Stomach smooth muscle (tissue), 2 donors: ENCODE measurements at regions not wholly inside any gene's neighbourhood (a gene's known extent, or its start where the extent isn't known, plus 50 kb on each side); places are given as distances from the start of the nearest gene placed in this dataset.
"Not testable (repeated sequence)": the region's sequence is repeated elsewhere in the genome, so short reads cannot be mapped to it uniquely, and the experiment has no call there.

ENCODE experiments used
- H3K27ac ChIP-seq: one replicate; pipeline ENCODE4 v1.7.0; 2013; ENCODE audit warnings: mild to moderate bottlenecking, low read length, inconsistent platforms
- H3K27me3 ChIP-seq, 2 donors: one replicate each; pipeline ENCODE4 v1.7.0; 2013; ENCODE audit warnings: low read length in 2 of 2; ENCODE audit not compliant: insufficient read depth in 2 of 2, control insufficient read depth in 1 of 2
- H3K36me3 ChIP-seq, 2 donors: one replicate each; pipeline ENCODE4 v1.7.0; 2013; ENCODE audit warnings: low read length in 2 of 2; ENCODE audit not compliant: control insufficient read depth in 2 of 2, insufficient read depth in 2 of 2
- H3K4me1 ChIP-seq: one replicate; pipeline ENCODE4 v1.7.0; 2013; ENCODE audit warnings: low read length; ENCODE audit not compliant: control insufficient read depth, insufficient read depth
- H3K4me3 ChIP-seq, 2 donors: one replicate each; pipeline ENCODE4 v1.7.0; 2013; ENCODE audit warnings: low read length in 2 of 2
- H3K9ac ChIP-seq, 2 donors: one replicate each; pipeline ENCODE4 v1.7.0; 2013; ENCODE audit warnings: low read length in 2 of 2, mild to moderate bottlenecking in 1 of 2
- H3K9me3 ChIP-seq, 2 donors: one replicate each; pipeline ENCODE4 v1.7.0; 2013; ENCODE audit warnings: low read length in 2 of 2; ENCODE audit not compliant: control insufficient read depth in 2 of 2
- donor health status: healthy.
- donor health status: Pancreatic carcinoma.

DNA sequence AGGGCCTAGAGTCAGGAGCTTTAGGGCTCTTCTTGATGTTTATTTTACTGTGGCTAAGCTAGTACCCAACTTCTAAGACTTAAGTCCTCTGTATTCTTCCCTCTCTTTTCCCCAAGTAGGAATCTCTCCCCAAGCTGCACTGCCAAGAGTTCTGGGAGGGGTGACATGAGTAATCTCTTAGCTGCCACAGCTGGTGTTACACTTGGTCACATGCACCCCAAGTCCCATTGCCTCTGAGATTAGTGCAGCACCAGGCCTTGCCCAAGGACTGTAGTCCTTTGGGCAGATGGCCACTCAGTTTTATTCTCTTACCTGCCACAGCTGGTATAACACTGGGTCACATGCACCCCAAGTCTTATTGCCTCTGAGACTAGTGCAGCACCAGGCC, 114.7 kb upstream of the RIOK2 start:
- H3K9ac ChIP-seq, result no peak overlapping the region
- no peaks in the 10 kb centered on the region for H3K9me3 ChIP-seq
- H3K4me1 ChIP-seq, result no peaks in the 10 kb centered on the region
- H3K4me3 ChIP-seq, result no peak overlapping the region
- no peaks in the 10 kb centered on the region for H3K27me3 ChIP-seq
- no peaks in the 10 kb centered on the region for H3K36me3 ChIP-seq
- no peak overlapping the region for H3K27ac ChIP-seq

- H3K27ac ChIP-seq, H3K4me3 ChIP-seq, H3K27me3 ChIP-seq, H3K9ac ChIP-seq, H3K36me3 ChIP-seq, H3K4me1 ChIP-seq, H3K9me3 ChIP-seq: not testable (repeated sequence)
Observed at GRCh38 chr5:97301181-97301580, 118.1 kb upstream of the RIOK2 start.

GRCh38 chr5:97338729-97339128, 155.7 kb upstream of the RIOK2 start:
- Histone ChIP-seq H3K9me3 (no peaks in the 10 kb centered on the region), H3K36me3 (no peaks in the 10 kb centered on the region), H3K27ac (no peak overlapping the region), H3K4me1 (no peaks in the 10 kb centered on the region), H3K4me3 (no peak overlapping the region), H3K27me3 (no peaks in the 10 kb centered on the region), H3K9ac (no peak overlapping the region)

DNA sequence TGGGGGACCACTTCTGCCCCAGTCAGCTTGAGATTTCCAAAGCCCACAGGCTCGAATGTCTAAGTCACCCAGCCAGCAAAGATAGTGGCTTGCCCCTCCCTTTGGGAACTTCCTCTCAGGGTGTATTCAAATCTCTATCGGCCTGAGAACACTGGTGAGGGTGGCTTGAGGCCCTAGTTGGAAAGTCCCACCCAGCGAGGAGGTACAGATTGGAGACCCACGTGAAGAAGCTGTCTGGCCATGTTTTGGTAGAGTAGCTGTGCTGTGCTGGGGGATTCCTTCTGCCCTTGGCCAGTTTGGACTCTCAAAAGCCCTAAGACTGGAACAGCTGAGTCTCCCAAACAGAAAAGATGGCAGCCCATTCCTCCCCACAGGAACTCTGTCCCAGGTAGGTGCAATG, 172.7 kb upstream of the RIOK2 start:
- no peak overlapping the region for H3K27ac ChIP-seq
- H3K4me3 ChIP-seq, result no peak overlapping the region

DNA sequence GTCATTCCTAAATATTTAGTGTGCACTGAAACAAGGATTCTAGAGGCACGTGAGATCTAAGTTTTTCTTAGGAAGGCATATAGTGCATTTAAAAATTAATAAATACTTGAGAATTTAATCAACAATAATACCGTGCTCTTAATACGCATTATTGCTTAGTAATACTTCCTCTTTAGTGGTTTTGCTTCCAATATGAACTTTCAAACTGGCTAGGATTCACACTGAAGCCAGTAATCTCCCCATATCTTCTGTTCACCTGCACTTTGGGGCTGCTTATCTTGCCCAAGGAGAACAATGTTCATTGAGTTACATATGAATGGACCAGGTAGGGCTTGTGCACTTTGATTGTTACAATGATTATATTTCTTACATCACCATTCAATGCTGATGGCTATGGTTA, 180.5 kb upstream of the RIOK2 start:
- Histone ChIP-seq H3K9ac (no peak overlapping the region), H3K4me1 (no peaks in the 10 kb centered on the region), H3K27me3 (no peaks in the 10 kb centered on the region), H3K4me3 (no peak overlapping the region), H3K9me3 (no peaks in the 10 kb centered on the region), H3K36me3 (no peaks in the 10 kb centered on the region), H3K27ac (no peak overlapping the region)

More for the DNA sequence above, 172.7 kb upstream of the RIOK2 start:
- no peaks in the 10 kb centered on the region for H3K27me3 ChIP-seq
- H3K9ac ChIP-seq, result no peak overlapping the region
- H3K4me1 ChIP-seq, result no peaks in the 10 kb centered on the region
- no peaks in the 10 kb centered on the region for H3K9me3 ChIP-seq
- no peaks in the 10 kb centered on the region for H3K36me3 ChIP-seq

DNA sequence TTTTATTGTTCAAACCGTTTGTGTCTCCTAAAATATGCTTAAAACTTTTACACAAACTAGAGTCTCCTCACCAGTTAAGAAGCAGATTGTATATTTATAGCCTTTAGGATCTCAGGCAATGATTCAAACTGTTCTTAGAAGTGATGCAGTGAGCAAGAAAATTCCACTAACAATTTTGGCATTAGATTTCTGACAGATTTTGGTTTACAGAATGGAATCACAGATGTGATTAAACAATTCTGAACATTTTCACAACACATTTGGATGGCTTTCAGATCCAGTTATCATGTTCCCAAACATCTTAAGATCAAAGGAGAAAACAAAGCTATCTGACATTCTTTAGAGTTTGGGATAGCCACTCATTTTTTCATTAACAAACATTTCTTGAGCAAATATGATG, 181.7 kb upstream of the RIOK2 start:
- no peak overlapping the region for H3K27ac ChIP-seq
- no peaks in the 10 kb centered on the region for H3K27me3 ChIP-seq
- H3K4me3 ChIP-seq, result no peak overlapping the region
- no peaks in the 10 kb centered on the region for H3K9me3 ChIP-seq
- H3K4me1 ChIP-seq, result no peaks in the 10 kb centered on the region
- no peak overlapping the region for H3K9ac ChIP-seq
- no peaks in the 10 kb centered on the region for H3K36me3 ChIP-seq

GRCh38 chr5:97365163-97365845, 182.3 kb upstream of the RIOK2 start:
- no peaks in the 10 kb centered on the region for H3K4me1 ChIP-seq
- H3K9ac ChIP-seq, result no peak overlapping the region
- H3K4me3 ChIP-seq, result no peak overlapping the region
- no peaks in the 10 kb centered on the region for H3K9me3 ChIP-seq
- no peak overlapping the region for H3K27ac ChIP-seq
- H3K27me3 ChIP-seq, result no peaks in the 10 kb centered on the region
- no peaks in the 10 kb centered on the region for H3K36me3 ChIP-seq

- H3K4me3 ChIP-seq, result no peak overlapping the region
- no peak overlapping the region for H3K9ac ChIP-seq
- H3K36me3 ChIP-seq, result no peaks in the 10 kb centered on the region
- H3K27ac ChIP-seq, result no peak overlapping the region
- no peaks in the 10 kb centered on the region for H3K9me3 ChIP-seq
- H3K27me3 ChIP-seq, result no peaks in the 10 kb centered on the region
- H3K4me1 ChIP-seq, result no peaks in the 10 kb centered on the region
Observed at GRCh38 chr5:97365918-97366317, 182.9 kb upstream of the RIOK2 start.

- Histone ChIP-seq H3K36me3 (no peaks in the 10 kb centered on the region), H3K4me1 (no peaks in the 10 kb centered on the region), H3K27ac (no peak overlapping the region)
Observed at GRCh38 chr5:97375959-97376358, 192.9 kb upstream of the RIOK2 start.

DNA sequence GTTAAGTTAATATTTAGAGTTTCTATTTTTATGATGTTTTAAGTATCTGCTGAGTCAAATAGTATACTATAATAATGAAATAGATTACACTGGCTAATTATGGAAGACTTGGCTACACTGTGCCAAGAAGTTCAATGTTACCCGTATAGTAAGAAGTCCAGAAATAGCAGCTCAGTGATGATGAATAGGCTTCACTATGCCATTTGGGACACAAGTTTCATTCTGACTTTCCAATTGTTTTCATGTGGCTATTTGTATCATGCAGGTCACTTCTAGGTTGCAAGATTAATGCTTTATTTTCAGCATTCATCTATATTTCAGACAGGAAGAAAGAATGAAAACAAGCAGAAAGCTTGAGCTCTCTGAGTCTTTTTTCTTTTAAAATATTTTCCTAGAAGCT, 194.5 kb upstream of the RIOK2 start:
- no peak overlapping the region for H3K27ac ChIP-seq
- no peaks in the 10 kb centered on the region for H3K36me3 ChIP-seq
- no peaks in the 10 kb centered on the region for H3K27me3 ChIP-seq
- H3K4me1 ChIP-seq, result no peaks in the 10 kb centered on the region
- no peak overlapping the region for H3K9ac ChIP-seq
- H3K4me3 ChIP-seq, result no peak overlapping the region
- no peaks in the 10 kb centered on the region for H3K9me3 ChIP-seq

More at GRCh38 chr5:97375959-97376358, 192.9 kb upstream of the RIOK2 start:
- H3K9ac ChIP-seq, result no peak overlapping the region
- H3K27me3 ChIP-seq, result no peaks in the 10 kb centered on the region
- no peaks in the 10 kb centered on the region for H3K9me3 ChIP-seq
- H3K4me3 ChIP-seq, result no peak overlapping the region

- no peak overlapping the region for H3K27ac ChIP-seq
- no peaks in the 10 kb centered on the region for H3K27me3 ChIP-seq
- no peak overlapping the region for H3K4me3 ChIP-seq
- H3K36me3 ChIP-seq, result no peaks in the 10 kb centered on the region
- no peaks in the 10 kb centered on the region for H3K4me1 ChIP-seq
- H3K9ac ChIP-seq, result no peak overlapping the region
- no peaks in the 10 kb centered on the region for H3K9me3 ChIP-seq
Observed at GRCh38 chr5:97383996-97384395, 200.9 kb upstream of the RIOK2 start.
